Stomach (tissue), 8 donors: ENCODE measurements at regions not wholly inside any gene's neighbourhood (a gene's known extent, or its start where the extent isn't known, plus 50 kb on each side); places are given as distances from the start of the nearest gene placed in this dataset.

Experiments used
- DNase-seq, 2 donors: peaks; one replicate each; pipeline versions ENCODE4 v3.0.0 to v3.0.0-alpha.2; 2013 to 2019
- H3K27ac ChIP-seq, 5 donors: fragments of 200-600 bp in 4 of 5; sonication (generic) in 4 of 5; one replicate each; pipeline ENCODE4 v1.5.1; 2013 to 2019; ENCODE audit warnings: mild to moderate bottlenecking in 1 of 5, moderate library complexity in 1 of 5
- H3K27me3 ChIP-seq, 3 donors: fragments of 200-600 bp; sonication (generic); one replicate each; pipeline ENCODE4 v1.5.1; 2017 to 2019; ENCODE audit warnings: mixed run types in 1 of 3
- H3K36me3 ChIP-seq, 4 donors: fragments of 200-600 bp; sonication (generic); 1 replicate in 3 of 4; 2 replicates in 1 of 4; pipeline ENCODE4 v1.5.1; 2016 to 2019
- H3K4me1 ChIP-seq, 4 donors: fragments of 200-600 bp; sonication (generic); one replicate each; pipeline ENCODE4 v1.5.1; 2016 to 2019
- H3K4me3 ChIP-seq, 4 donors: fragments of 200-600 bp; sonication (generic) in 3 of 4; one replicate each; pipeline ENCODE4 v1.5.1; 2016 to 2019; ENCODE audit warnings: mild to moderate bottlenecking in 1 of 4
- H3K9me3 ChIP-seq, 4 donors: fragments of 200-600 bp; sonication (generic); one replicate each; pipeline ENCODE4 v1.5.1; 2016 to 2019
- CTCF ChIP-seq, 7 experiments: fragments of 450-650 bp in 4 of 7; fragments of 200-600 bp in 3 of 7; sonication (generic) in 3 of 7; IDR thresholded peaks; one replicate each; pipeline ENCODE4 v1.5.1; 2016 to 2019; ENCODE audit warnings: antibody characterized with exemption in 7 of 7, control low read depth in 2 of 7, mild to moderate bottlenecking in 1 of 7
- EP300 ChIP-seq: sonication (generic); formaldehyde crosslinking; IDR thresholded peaks from one replicate; pipeline ENCODE4 v1.6.1; 2017; ENCODE audit warnings: antibody characterized with exemption
- POLR2A ChIP-seq, 4 donors: fragments of 450-650 bp; IDR thresholded peaks; one replicate each; pipeline ENCODE4 v1.6.1; 2016; ENCODE audit warnings: antibody characterized with exemption in 4 of 4, control low read depth in 2 of 4, mild to moderate bottlenecking in 1 of 4, moderate library complexity in 1 of 4
- POLR2AphosphoS5 ChIP-seq, 3 donors: sonication (generic); formaldehyde crosslinking; IDR thresholded peaks; one replicate each; pipeline ENCODE4 v1.6.1; 2016; ENCODE audit warnings: antibody characterized with exemption in 3 of 3
- WGBS, 5 donors: extraction: QIAGEN DNeasy Blood & Tissue Kit in 3 of 5; methylation state at CpG; one replicate each; pipeline versions ENCODE4 v1.1.5 to v1.1.7; 2013 to 2018; 5-methylcytosine and 5-hydroxymethylcytosine counted together
- intact Hi-C: fragments of 100-400 bp; cut with DNase I; formaldehyde crosslinking; loops from one replicate; pipeline ENCODE4 v1.15.1; 2023; ENCODE audit warnings: low total_unique reads
- donor health status: healthy with polysubstance abuse.
- donor health status: Bipolar disorder and iron deficiency.
- donor health status: healthy.

- TF ChIP-seq POLR2A (IDR thresholded peaks at IDR 0.05) = no peak
- no peak for TF ChIP-seq POLR2AphosphoS5 (IDR thresholded peaks at IDR 0.05)
- no peak for TF ChIP-seq EP300
- no peak for TF ChIP-seq CTCF (IDR thresholded peaks at IDR 0.05)
- H3K36me3 ChIP-seq = no peaks in the 10 kb centered on the region
- peaks cover 0 to 3% (median 2%) of the 10 kb centered on the region in 4 donors for H3K4me1 ChIP-seq
- no peaks in the 10 kb centered on the region for H3K27me3 ChIP-seq
- no peak for DNase-seq
- intact Hi-C loops = no loop called here
- H3K4me3 ChIP-seq = no peak overlapping the region
- no peaks in the 10 kb centered on the region for H3K9me3 ChIP-seq
- H3K27ac ChIP-seq = no peak overlapping the region
- 71 to 80% (median 77%) methylated on average over 8 of the region's 8 CpGs for WGBS, 5 donors
Observed at GRCh38 chr17:59469786-59470485, 95.5 kb upstream of the DHX40 start.

GRCh38 chr17:59470624-59471297 lies 94.6 kb upstream of the DHX40 start:
- Histone ChIP-seq H3K4me3 (no peak overlapping the region), H3K36me3 (no peaks in the 10 kb centered on the region), H3K4me1 (no peaks in the 10 kb centered on the region), H3K27me3 (no peaks in the 10 kb centered on the region), H3K27ac (no peak overlapping the region), H3K9me3 (no peaks in the 10 kb centered on the region)
- 86 to 95% (median 91%) methylated on average over 6 of the region's 6 CpGs for WGBS, 5 donors
- no peak for DNase-seq
- intact Hi-C loops = no loop called here
- TF ChIP-seq CTCF (IDR thresholded peaks at IDR 0.05) (no peak), POLR2A (IDR thresholded peaks at IDR 0.05) (no peak), EP300 (no peak), POLR2AphosphoS5 (IDR thresholded peaks at IDR 0.05) (no peak)

GRCh38 chr17:59476413-59476812 lies 89.0 kb upstream of the DHX40 start:
- WGBS, 5 donors = 91 to 95% (median 92%) methylated on average over 5 of the region's 5 CpGs
- Histone ChIP-seq H3K27ac (no peak overlapping the region), H3K4me3 (no peak overlapping the region), H3K27me3 (no peaks in the 10 kb centered on the region), H3K36me3 (no peaks in the 10 kb centered on the region), H3K4me1 (no peaks in the 10 kb centered on the region), H3K9me3 (no peaks in the 10 kb centered on the region)
- intact Hi-C loops = no loop called here
- TF ChIP-seq POLR2AphosphoS5 (IDR thresholded peaks at IDR 0.05) (no peak), POLR2A (IDR thresholded peaks at IDR 0.05) (no peak), EP300 (no peak), CTCF (IDR thresholded peaks at IDR 0.05) (no peak)
- DNase-seq = no peak

DNA sequence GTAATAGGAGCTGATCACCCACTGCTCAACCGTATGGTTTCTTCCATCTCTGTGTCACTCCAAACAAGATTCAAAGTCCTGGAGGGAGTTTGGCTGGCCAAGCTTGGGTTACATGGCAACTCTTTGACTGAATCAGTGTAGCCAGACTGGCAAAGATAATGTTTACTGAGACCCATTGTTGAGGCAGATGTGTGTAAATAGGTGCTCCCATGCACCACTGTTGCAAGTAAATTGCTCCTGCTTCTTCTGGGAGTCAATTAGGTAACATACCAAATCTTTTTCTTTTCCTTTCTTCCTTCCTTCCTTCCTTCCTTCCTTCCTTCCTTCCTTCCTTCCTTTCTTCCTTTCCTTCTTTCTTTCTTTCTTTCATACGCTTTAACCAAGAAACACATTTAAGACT lies 86.3 kb upstream of the DHX40 start:
- DNase-seq = no peak
- Histone ChIP-seq H3K4me3 (no peak overlapping the region), H3K27ac (no peak overlapping the region), H3K27me3 (no peaks in the 10 kb centered on the region), H3K9me3 (no peaks in the 10 kb centered on the region), H3K4me1 (peaks cover 0 to 8% (median 0%) of the 10 kb centered on the region in 4 donors), H3K36me3 (no peaks in the 10 kb centered on the region)
- intact Hi-C loops = no loop called here
- no peak for TF ChIP-seq EP300
- no peak for TF ChIP-seq POLR2AphosphoS5 (IDR thresholded peaks at IDR 0.05)
- TF ChIP-seq POLR2A (IDR thresholded peaks at IDR 0.05) = no peak
- TF ChIP-seq CTCF (IDR thresholded peaks at IDR 0.05) = no peak
- WGBS, 5 donors = 82 to 96% (median 90%) methylated on average over 2 of the region's 2 CpGs
